ENCODE measurements at regions not wholly inside any gene's neighbourhood (a gene's known extent, or its start where the extent isn't known, plus 50 kb on each side); places are given as distances from the start of the nearest gene placed in this dataset.

DNA sequence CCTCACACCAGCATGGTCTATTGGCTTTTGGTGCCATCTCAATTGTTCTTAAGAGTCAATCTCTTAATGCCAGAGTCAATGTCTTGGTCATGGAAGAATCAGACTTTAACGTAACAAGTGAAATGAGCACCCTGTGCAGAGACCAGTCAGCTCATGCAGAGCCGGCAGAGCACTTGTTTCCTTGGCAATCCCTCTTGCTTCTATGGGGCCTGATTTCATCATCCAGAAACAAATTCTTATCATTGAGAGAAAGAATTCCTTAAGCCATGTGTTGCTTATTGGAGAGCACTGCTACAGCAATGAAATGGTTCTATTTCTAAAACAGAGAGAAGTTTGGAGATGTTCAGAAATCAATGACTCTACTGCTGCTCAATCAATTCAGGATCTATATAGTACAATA is 212.8 kb downstream of the IPMK start:
- TF ChIP-seq, protein P1, sequence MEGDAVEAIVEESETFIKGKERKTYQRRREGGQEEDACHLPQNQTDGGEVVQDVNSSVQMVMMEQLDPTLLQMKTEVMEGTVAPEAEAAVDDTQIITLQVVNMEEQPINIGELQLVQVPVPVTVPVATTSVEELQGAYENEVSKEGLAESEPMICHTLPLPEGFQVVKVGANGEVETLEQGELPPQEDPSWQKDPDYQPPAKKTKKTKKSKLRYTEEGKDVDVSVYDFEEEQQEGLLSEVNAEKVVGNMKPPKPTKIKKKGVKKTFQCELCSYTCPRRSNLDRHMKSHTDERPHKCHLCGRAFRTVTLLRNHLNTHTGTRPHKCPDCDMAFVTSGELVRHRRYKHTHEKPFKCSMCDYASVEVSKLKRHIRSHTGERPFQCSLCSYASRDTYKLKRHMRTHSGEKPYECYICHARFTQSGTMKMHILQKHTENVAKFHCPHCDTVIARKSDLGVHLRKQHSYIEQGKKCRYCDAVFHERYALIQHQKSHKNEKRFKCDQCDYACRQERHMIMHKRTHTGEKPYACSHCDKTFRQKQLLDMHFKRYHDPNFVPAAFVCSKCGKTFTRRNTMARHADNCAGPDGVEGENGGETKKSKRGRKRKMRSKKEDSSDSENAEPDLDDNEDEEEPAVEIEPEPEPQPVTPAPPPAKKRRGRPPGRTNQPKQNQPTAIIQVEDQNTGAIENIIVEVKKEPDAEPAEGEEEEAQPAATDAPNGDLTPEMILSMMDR (optimal IDR thresholded peaks at IDR 0.05 in 1 of 3, IDR thresholded peaks at IDR 0.05 in 1 of 3, conservative IDR thresholded peaks at IDR 0.05 in 1 of 3; ENCODE audit: extremely low read depth in 1 of 3, insufficient read depth in 2 of 3, low read length in 3 of 3), result no peak
- no peak for TF ChIP-seq EZH2 (IDR thresholded peaks at IDR 0.05; ENCODE audit: low read length)

Measured in keratinocyte (primary cell).